BLaER1 treated with 17β-estradiol and CSF1 and Interleukin-3, amounts not matched to agents 10 nM and 100 nM (cell line): ENCODE measurements at regions not wholly inside any gene's neighbourhood (a gene's known extent, or its start where the extent isn't known, plus 50 kb on each side); places are given as distances from the start of the nearest gene placed in this dataset.
"Not testable (repeated sequence)": the region's sequence is repeated elsewhere in the genome, so short reads cannot be mapped to it uniquely, and the experiment has no call there.

ENCODE experiments used
- H3K27ac ChIP-seq, 11 experiments: shearing (Covaris generic); formaldehyde crosslinking; 2 replicates each; pipeline ENCODE4 v1.8.1; 2022
- H3K27me3 ChIP-seq, 11 experiments: shearing (Covaris generic); formaldehyde crosslinking; 2 replicates each; pipeline ENCODE4 v1.8.1; 2022
- H3K36me3 ChIP-seq, 11 experiments: shearing (Covaris generic); formaldehyde crosslinking; 2 replicates each; pipeline ENCODE4 v1.8.1; 2022
- H3K4me1 ChIP-seq, 10 experiments: shearing (Covaris generic); formaldehyde crosslinking; 2 replicates each; pipeline ENCODE4 v1.8.1; 2022
- H3K4me2 ChIP-seq, 11 experiments: shearing (Covaris generic); formaldehyde crosslinking; 2 replicates each; pipeline ENCODE4 v1.8.1; 2022
- H3K4me3 ChIP-seq, 10 experiments: shearing (Covaris generic); formaldehyde crosslinking; 2 replicates each; pipeline ENCODE4 v1.8.1; 2022
- H3K9ac ChIP-seq, 11 experiments: shearing (Covaris generic); formaldehyde crosslinking; 2 replicates each; pipeline ENCODE4 v1.8.1; 2022
- H3K9me3 ChIP-seq, 11 experiments: shearing (Covaris generic); formaldehyde crosslinking; replicated peaks in 1 of 11; 2 replicates each; pipeline ENCODE4 v1.8.1; 2022
- H4K20me1 ChIP-seq, 11 experiments: shearing (Covaris generic); formaldehyde crosslinking; 2 replicates each; pipeline ENCODE4 v1.8.1; 2022
- Cebpa-rat ChIP-seq, 11 experiments: shearing (Covaris generic); IDR thresholded peaks; 2 replicates each; pipeline ENCODE4 v1.8.1; 2022

GRCh38 chr12:46963977-46964971, 115.1 kb upstream of the PCED1B start:
- no peaks in the 10 kb centered on the region for H3K9me3 ChIP-seq
- TF ChIP-seq Cebpa-rat (IDR thresholded peaks at IDR 0.05) = no peak
- no peak overlapping the region for H3K9ac ChIP-seq
- no peaks in the 10 kb centered on the region for H3K36me3 ChIP-seq
- no peak overlapping the region for H3K4me2 ChIP-seq
- H3K27ac ChIP-seq = no peak overlapping the region
- no peaks in the 10 kb centered on the region for H3K27me3 ChIP-seq
- no peak overlapping the region for H3K4me3 ChIP-seq
- H4K20me1 ChIP-seq = no peaks in the 10 kb centered on the region
- peaks cover 0 to 7% (median 0%) of the 10 kb centered on the region in 10 experiments; a peak in 2 of 20 replicates for H3K4me1 ChIP-seq

- no peak overlapping the region for H3K27ac ChIP-seq
- TF ChIP-seq Cebpa-rat (IDR thresholded peaks at IDR 0.05) = no peak
- H3K9me3 ChIP-seq = no peaks in the 10 kb centered on the region
- no peak overlapping the region for H3K4me3 ChIP-seq
- no peaks in the 10 kb centered on the region for H3K36me3 ChIP-seq
- no peak overlapping the region for H3K9ac ChIP-seq
- no peaks in the 10 kb centered on the region for H4K20me1 ChIP-seq
- H3K4me1 ChIP-seq = no peaks in the 10 kb centered on the region
- no peak overlapping the region for H3K4me2 ChIP-seq
- no peaks in the 10 kb centered on the region for H3K27me3 ChIP-seq
Observed at GRCh38 chr12:46965137-46965536, 114.3 kb upstream of the PCED1B start.

DNA sequence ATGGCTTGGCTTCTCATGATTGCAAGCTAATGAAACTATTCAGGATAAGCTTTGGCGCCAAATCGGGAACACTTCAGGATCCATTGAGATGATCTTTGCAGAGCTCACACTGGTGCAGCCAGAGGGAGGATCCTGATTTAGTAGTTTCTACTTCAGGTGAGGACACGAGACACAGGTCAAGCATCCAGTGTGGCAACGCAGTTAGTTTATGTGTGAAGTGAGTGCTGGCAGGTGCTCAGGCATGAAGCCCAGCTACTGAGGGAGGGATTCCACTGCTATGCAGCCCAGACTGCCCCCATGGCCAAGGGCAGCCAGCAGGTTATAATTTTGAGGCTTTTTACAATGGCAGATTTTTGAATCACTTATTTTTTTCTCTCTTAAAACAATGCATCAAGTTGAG, 113.5 kb upstream of the PCED1B start:
- Histone ChIP-seq H3K36me3 (no peaks in the 10 kb centered on the region), H3K4me1 (no peaks in the 10 kb centered on the region), H3K27me3 (no peaks in the 10 kb centered on the region), H4K20me1 (no peaks in the 10 kb centered on the region), H3K27ac (no peak overlapping the region), H3K9me3 (no peaks in the 10 kb centered on the region), H3K9ac (no peak overlapping the region), H3K4me3 (no peak overlapping the region), H3K4me2 (no peak overlapping the region)
- no peak for TF ChIP-seq Cebpa-rat (IDR thresholded peaks at IDR 0.05)

DNA sequence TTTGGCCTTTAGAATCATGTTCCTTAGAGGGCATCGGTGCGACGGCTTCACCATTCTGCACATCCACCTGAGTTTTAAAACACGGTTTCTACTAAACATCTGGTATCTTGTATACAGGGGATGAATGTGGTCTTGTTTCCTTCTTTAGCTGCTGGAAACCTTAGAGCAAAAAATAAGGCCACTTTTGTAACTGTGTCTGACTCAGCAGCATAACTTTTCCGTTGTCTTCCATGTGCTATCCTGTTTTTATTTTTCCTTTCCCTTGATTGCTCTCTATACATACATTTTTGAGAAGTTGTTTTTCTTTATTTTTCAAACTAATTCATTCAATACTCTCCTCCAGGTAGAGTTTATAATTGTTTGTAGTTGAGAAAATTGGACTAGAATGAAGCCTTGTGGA, 108.8 kb upstream of the PCED1B start:
- Histone ChIP-seq H3K4me2 (no peak overlapping the region), H4K20me1 (no peaks in the 10 kb centered on the region), H3K27ac (no peak overlapping the region), H3K4me1 (no peaks in the 10 kb centered on the region), H3K27me3 (no peaks in the 10 kb centered on the region), H3K9me3 (0 out of 22 replicates have a peak, but pooled peaks cover 0 to 13% (median 0%) of the 10 kb centered on the region in 11 experiments), H3K4me3 (no peak overlapping the region), H3K36me3 (no peaks in the 10 kb centered on the region), H3K9ac (no peak overlapping the region)
- no peak for TF ChIP-seq Cebpa-rat (IDR thresholded peaks at IDR 0.05)

DNA sequence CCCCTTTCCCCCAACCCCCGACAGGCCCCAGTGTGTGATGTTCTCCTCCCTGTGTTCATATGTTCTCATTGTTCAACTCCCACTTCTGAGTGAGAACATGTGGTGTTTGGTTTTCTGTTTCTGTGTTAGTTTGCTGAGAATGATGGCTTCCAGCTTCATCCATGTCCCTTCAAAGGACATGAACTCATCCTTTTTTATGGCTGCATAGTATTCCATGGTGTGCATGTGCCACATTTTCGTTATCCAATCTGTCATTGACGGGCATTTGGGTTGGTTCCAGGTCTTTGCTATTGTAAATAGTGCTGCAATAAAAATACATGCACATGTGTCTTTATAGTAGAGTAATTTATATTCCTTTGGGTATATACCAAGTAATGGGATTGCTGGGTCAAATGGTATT, 105.5 kb upstream of the PCED1B start:
- not testable (repeated sequence) for H3K4me2 ChIP-seq, H3K27ac ChIP-seq, H3K9ac ChIP-seq, H3K4me1 ChIP-seq, H3K27me3 ChIP-seq, H3K4me3 ChIP-seq, H4K20me1 ChIP-seq, H3K36me3 ChIP-seq
- peaks cover 0 to 13% (median 0%) of the 10 kb centered on the region in 11 experiments; a peak in 2 of 22 replicates for H3K9me3 ChIP-seq

DNA sequence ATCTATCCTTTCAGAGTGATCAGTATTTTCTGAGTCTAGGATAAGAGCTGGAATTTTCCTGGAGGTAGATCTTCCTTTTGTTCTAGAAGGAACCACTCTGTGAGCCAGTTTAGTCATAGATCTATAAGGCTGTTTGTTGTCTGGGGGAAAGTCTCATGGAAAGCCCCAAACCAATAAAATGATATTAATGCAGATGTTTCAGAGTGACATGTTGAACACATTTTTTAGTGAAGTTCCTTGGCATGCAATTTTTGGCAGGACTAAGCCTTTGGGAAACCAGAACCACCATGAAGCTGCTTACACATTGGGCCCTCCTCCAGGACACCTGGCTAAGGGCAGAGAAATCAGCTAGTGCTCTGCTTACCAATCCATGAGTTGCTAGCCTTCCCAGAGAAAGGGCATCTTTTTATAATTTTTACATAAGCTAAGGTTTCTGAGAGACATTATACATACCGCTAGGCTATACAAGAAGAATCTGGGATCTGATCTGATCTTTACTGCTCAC, 101.5 kb upstream of the PCED1B start:
- no peak overlapping the region for H3K9ac ChIP-seq
- no peaks in the 10 kb centered on the region for H4K20me1 ChIP-seq
- H3K9me3 ChIP-seq = peaks cover 0 to 17% (median 4%) of the 10 kb centered on the region in 11 experiments; a peak in 7 of 22 replicates
- no peak overlapping the region for H3K4me2 ChIP-seq
- H3K36me3 ChIP-seq = no peaks in the 10 kb centered on the region
- no peaks in the 10 kb centered on the region for H3K27me3 ChIP-seq
- no peaks in the 10 kb centered on the region for H3K4me1 ChIP-seq
- TF ChIP-seq Cebpa-rat (IDR thresholded peaks at IDR 0.05) = no peak
- no peak overlapping the region for H3K4me3 ChIP-seq
- no peak overlapping the region for H3K27ac ChIP-seq

DNA sequence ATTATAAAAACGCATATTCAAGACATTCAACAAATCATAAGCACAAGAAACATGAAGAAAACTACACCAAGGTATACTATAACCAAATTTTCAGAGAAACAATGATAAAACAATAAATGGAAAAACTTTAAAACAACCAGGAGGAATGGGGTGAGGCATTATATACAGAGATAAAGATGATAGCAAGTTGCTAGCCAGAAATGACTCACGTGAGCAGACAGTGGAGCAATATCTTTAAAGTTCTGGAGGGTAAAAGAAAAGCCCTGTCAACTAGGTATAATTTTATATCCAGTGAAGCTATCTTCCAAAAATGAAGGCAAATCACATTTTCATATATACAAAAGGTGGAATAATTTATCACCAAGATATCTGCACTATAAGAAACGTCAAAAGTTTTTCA, 97.8 kb upstream of the PCED1B start:
- peaks cover 0 to 5% (median 4%) of the 10 kb centered on the region in 11 experiments; a peak in 7 of 22 replicates for H3K9me3 ChIP-seq
- no peak for TF ChIP-seq Cebpa-rat (IDR thresholded peaks at IDR 0.05)
- no peak overlapping the region for H3K4me3 ChIP-seq
- H3K36me3 ChIP-seq = no peaks in the 10 kb centered on the region
- no peaks in the 10 kb centered on the region for H4K20me1 ChIP-seq
- H3K27ac ChIP-seq = no peak overlapping the region
- H3K9ac ChIP-seq = no peak overlapping the region
- peaks cover 0 to 9% (median 0%) of the 10 kb centered on the region in 10 experiments; a peak in 5 of 20 replicates for H3K4me1 ChIP-seq
- H3K4me2 ChIP-seq = no peak overlapping the region
- H3K27me3 ChIP-seq = no peaks in the 10 kb centered on the region

DNA sequence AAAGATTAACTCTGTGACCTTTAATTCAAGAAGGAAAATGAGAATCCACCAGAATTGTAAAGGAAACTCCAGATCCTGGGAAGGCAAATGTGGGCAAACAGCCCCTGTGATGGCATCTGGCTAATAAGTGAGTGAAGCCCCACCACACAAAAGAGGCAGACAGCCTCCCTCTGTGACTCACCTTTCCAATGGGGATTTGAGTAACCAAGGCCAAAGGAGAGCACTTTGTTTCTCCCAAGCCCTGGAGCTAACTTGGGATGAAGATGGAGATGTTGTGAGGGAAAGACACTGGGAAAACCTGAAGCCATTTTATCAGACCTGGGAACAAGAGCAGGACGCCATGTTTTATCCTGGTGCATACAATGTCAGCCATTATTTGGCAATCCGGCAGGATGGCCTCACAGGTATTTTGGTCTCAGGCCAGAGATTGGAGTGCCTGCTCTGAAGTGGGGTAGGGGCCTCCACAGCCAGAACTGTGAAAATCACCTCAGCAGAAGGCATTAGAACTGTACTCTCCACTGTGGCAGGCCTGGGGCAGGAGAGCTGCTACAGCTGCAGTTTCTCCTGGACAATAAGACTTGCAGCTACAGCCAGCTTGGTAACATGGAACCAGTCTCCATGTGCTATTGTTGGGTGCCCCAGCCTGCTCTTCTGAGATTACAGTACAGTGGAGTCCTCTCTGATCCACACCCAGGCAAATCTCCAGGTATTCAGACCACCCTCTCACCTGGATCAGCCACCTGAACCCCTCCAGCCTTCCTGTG, 96.6 kb upstream of the PCED1B start:
- H3K36me3 ChIP-seq = no peaks in the 10 kb centered on the region
- H3K9me3 ChIP-seq = peaks cover 0 to 5% (median 4%) of the 10 kb centered on the region in 11 experiments; a peak in 7 of 22 replicates
- no peak overlapping the region for H3K4me3 ChIP-seq
- no peak overlapping the region for H3K27ac ChIP-seq
- H3K4me1 ChIP-seq = peaks cover 0 to 19% (median 0%) of the 10 kb centered on the region in 10 experiments; a peak in 6 of 20 replicates
- H3K4me2 ChIP-seq = no peak overlapping the region
- no peaks in the 10 kb centered on the region for H4K20me1 ChIP-seq
- H3K9ac ChIP-seq = no peak overlapping the region
- no peaks in the 10 kb centered on the region for H3K27me3 ChIP-seq
- TF ChIP-seq Cebpa-rat (IDR thresholded peaks at IDR 0.05) = no peak

DNA sequence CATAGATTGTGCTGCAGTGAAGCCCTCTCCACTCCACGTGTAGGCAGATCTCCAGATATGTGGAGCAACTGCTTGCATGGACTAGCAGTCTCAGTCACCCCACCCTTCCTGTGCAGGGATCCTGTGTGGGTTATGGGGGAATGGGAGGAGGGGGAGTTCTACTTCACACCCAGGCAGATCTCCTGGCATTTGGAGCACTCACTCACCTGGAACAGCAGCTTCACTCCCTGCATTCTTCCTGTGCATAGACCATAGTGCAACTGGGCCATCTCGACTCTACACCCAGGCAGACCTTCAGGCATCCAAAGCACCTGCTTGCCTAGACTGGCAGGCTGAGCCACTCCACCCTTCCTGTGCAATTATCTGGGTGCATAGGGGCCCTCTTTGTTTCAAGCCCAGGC, 96.0 kb upstream of the PCED1B start:
- no peak for TF ChIP-seq Cebpa-rat (IDR thresholded peaks at IDR 0.05)
- H3K4me2 ChIP-seq = no peak overlapping the region
- H4K20me1 ChIP-seq = no peaks in the 10 kb centered on the region
- H3K4me1 ChIP-seq = peaks cover 0 to 19% (median 0%) of the 10 kb centered on the region in 10 experiments; a peak in 6 of 20 replicates
- no peaks in the 10 kb centered on the region for H3K27me3 ChIP-seq
- peaks cover 0 to 5% (median 4%) of the 10 kb centered on the region in 11 experiments; a peak in 7 of 22 replicates for H3K9me3 ChIP-seq
- no peaks in the 10 kb centered on the region for H3K36me3 ChIP-seq
- no peak overlapping the region for H3K4me3 ChIP-seq
- H3K27ac ChIP-seq = no peak overlapping the region
- no peak overlapping the region for H3K9ac ChIP-seq
